ENCODE measurements at regions not wholly inside any gene's neighbourhood (a gene's known extent, or its start where the extent isn't known, plus 50 kb on each side); places are given as distances from the start of the nearest gene placed in this dataset.

DNA sequence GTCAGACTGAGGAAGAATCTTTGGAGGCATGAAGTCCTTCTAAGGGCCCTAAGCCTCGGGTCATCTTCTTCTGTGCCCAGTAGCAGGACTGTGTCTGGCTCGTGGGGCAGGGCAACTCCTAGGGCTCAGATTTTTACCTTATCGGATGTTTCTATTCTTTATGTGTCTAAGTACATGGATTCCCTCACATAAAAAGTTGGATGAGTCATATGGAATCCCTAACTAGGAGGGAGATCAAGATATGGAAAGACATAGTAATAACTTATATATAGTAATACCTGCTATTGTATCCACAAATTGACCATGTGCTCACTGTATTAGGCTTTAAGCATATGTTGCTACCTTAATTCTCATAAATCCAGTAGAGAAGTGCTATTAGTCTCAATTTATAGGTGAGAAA lies 364.5 kb upstream of the CAMK1G start:
- TF ChIP-seq, protein P1, sequence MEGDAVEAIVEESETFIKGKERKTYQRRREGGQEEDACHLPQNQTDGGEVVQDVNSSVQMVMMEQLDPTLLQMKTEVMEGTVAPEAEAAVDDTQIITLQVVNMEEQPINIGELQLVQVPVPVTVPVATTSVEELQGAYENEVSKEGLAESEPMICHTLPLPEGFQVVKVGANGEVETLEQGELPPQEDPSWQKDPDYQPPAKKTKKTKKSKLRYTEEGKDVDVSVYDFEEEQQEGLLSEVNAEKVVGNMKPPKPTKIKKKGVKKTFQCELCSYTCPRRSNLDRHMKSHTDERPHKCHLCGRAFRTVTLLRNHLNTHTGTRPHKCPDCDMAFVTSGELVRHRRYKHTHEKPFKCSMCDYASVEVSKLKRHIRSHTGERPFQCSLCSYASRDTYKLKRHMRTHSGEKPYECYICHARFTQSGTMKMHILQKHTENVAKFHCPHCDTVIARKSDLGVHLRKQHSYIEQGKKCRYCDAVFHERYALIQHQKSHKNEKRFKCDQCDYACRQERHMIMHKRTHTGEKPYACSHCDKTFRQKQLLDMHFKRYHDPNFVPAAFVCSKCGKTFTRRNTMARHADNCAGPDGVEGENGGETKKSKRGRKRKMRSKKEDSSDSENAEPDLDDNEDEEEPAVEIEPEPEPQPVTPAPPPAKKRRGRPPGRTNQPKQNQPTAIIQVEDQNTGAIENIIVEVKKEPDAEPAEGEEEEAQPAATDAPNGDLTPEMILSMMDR (IDR thresholded peaks at IDR 0.05): no peak
- TF ChIP-seq EP300 (IDR thresholded peaks at IDR 0.05) (no peak), POLR2A (IDR thresholded peaks at IDR 0.05) (no peak)
